Tibial nerve (tissue), 4 donors: ENCODE measurements at regions not wholly inside any gene's neighbourhood (a gene's known extent, or its start where the extent isn't known, plus 50 kb on each side); places are given as distances from the start of the nearest gene placed in this dataset.

Experiments used
- EP300 ChIP-seq, 2 donors: sonication (generic); formaldehyde crosslinking; IDR thresholded peaks; one replicate each; pipeline ENCODE4 v1.6.1; 2017; ENCODE audit warnings: antibody characterized with exemption in 2 of 2, mild to moderate bottlenecking in 1 of 2
- POLR2A ChIP-seq, 2 donors: fragments of 450-650 bp; IDR thresholded peaks; one replicate each; pipeline ENCODE4 v1.6.1; 2017; ENCODE audit warnings: antibody characterized with exemption in 2 of 2, mild to moderate bottlenecking in 2 of 2, moderate library complexity in 2 of 2
- TF ChIP-seq, protein P1 (sequence below), 5 experiments: fragments of 200-600 bp in 3 of 5; fragments of 450-650 bp in 2 of 5; sonication (generic) in 3 of 5; IDR thresholded peaks; one replicate each; pipeline ENCODE4 v1.5.1; 2016 to 2019; ENCODE audit warnings: antibody characterized with exemption in 5 of 5, mild to moderate bottlenecking in 3 of 5, moderate library complexity in 2 of 5

DNA sequence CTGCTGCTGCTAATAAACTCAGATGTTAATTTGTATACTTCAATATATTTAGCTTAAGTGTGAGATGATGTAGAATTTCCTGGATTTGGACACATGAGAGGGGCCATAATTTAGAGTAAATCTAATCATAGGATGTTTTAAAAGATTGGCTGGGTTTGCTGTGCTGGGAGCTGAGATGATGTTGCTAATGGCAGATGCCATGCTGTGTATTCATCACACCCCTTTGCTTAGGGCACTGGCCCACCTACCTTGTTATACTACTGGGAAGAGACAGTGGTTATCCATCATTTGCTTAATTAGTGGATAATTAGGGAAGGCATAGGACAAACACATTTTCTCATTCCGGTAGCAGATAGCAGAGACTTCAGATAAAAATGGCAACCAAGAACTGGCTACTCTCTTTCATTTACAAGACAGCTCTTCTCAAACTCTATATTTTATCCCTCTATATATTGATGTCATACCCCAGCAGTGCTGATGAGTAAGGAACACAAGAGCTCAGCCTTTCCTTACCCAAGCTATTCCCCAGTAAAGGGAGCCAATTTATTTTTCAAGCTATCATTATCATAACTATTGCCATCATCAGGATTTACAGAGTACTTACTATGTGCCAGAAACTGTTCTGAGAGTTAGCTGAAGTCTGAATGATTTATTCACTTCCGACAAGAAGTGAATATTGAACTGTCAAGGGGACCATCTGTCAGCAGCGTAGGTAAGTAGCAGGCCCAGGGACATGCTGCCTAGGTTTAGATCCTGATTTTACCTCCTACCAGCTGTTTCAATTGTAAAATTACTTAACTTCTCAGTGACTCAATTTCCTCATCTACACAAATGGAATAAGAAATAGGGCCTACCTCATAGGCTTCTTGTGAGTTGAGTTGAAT lies 204.6 kb upstream of the FLRT2 start:
- TF ChIP-seq, protein P1, sequence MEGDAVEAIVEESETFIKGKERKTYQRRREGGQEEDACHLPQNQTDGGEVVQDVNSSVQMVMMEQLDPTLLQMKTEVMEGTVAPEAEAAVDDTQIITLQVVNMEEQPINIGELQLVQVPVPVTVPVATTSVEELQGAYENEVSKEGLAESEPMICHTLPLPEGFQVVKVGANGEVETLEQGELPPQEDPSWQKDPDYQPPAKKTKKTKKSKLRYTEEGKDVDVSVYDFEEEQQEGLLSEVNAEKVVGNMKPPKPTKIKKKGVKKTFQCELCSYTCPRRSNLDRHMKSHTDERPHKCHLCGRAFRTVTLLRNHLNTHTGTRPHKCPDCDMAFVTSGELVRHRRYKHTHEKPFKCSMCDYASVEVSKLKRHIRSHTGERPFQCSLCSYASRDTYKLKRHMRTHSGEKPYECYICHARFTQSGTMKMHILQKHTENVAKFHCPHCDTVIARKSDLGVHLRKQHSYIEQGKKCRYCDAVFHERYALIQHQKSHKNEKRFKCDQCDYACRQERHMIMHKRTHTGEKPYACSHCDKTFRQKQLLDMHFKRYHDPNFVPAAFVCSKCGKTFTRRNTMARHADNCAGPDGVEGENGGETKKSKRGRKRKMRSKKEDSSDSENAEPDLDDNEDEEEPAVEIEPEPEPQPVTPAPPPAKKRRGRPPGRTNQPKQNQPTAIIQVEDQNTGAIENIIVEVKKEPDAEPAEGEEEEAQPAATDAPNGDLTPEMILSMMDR (IDR thresholded peaks at IDR 0.05) = no peak
- TF ChIP-seq POLR2A (IDR thresholded peaks at IDR 0.05) (no peak), EP300 (IDR thresholded peaks at IDR 0.05) (no peak)
